Left ventricle myocardium superior (tissue), 1 donor: ENCODE measurements at regions not wholly inside any gene's neighbourhood (a gene's known extent, or its start where the extent isn't known, plus 50 kb on each side); places are given as distances from the start of the nearest gene placed in this dataset.
A peak's percentile ranks its signal among the peaks of the same experiment; 100 is the strongest.
"Not testable (repeated sequence)": the region's sequence is repeated elsewhere in the genome, so short reads cannot be mapped to it uniquely, and the experiment has no call there.

Experiments
- ATAC-seq: fragments of 200-7000 bp; cut with Tn5 transposase; one replicate; pipeline ENCODE4 v1.9.1; 2020; ENCODE audit warnings: mild to moderate bottlenecking, moderate library complexity
- DNase-seq: peaks from one replicate; pipeline ENCODE4 v3.0.0-alpha.2; 2020
- intact Hi-C: fragments of 100-400 bp; cut with micrococcal nuclease; formaldehyde crosslinking; loops from one replicate; pipeline ENCODE4 v1.11.0; 2022
- donor health status: DM: no; HTN: yes; CAD: no; lungs with severe emphysema.

DNA sequence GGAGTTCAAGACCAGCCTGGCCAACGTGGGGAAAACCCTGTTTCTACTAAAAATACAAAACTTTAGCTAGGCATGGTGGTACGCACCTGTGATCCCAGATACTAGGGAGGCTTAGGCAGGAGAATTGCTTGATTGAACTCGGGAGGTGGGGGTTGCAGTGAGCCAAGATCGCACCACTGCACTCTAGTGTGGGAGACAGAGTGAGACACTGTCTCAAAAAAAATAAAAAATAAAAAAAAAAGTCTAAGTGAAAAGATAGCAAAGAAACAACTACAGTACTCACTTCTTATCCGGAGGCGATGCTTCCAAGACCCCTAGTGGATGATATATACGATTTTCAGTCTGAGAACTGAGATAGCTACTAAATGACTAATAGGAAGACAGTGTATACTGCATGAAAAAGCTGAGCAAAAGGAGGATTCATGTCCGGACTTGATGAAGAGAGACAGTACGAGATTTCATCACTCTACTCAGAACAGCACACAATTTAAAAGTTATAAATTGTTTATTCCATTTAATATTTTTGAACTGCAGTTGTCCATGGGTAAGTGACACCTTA lies 138.7 kb upstream of the GOLGA6L6 start:
- intact Hi-C loops, DNase-seq, ATAC-seq: not testable (repeated sequence)

GRCh38 chr15:20672470-20672869 lies 130.9 kb upstream of the GOLGA6L6 start:
- no peak for DNase-seq
- ATAC-seq = no peak
- intact Hi-C loops = no loop called here

- DNase-seq (no peak), ATAC-seq (no peak)
Observed at GRCh38 chr15:20671675-20672074, 130.1 kb upstream of the GOLGA6L6 start.

GRCh38 chr15:20666410-20666809 lies 124.8 kb upstream of the GOLGA6L6 start:
- DNase-seq, intact Hi-C loops, ATAC-seq: not testable (repeated sequence)

More at GRCh38 chr15:20671675-20672074, 130.1 kb upstream of the GOLGA6L6 start:
- intact Hi-C loops = no loop called here

- ATAC-seq (no peak), DNase-seq (no peak)
- intact Hi-C loops = no loop called here
Observed at GRCh38 chr15:20665653-20666052, 124.1 kb upstream of the GOLGA6L6 start.

DNA sequence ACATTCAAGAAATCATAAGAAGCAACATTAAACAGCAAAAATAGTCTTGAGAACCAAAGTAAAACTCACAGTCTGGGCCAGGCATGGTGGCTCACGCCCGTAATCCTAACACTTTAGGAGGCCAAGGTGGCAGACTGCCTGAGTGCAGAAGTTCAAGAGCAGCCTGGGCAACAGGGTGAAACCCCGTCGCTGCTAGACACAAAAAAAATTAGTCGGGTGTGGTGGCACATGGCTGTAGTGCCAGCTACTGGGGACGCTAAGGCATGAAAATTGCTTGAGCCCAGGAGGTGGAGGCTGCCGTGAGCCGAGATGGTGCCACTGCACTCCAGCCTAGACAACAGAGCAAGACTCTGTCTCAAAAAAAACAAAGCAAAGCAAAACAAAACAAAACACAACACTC lies 117.7 kb upstream of the GOLGA6L6 start:
- ATAC-seq (no peak), DNase-seq (no peak)
- intact Hi-C loops = no loop called here

DNA sequence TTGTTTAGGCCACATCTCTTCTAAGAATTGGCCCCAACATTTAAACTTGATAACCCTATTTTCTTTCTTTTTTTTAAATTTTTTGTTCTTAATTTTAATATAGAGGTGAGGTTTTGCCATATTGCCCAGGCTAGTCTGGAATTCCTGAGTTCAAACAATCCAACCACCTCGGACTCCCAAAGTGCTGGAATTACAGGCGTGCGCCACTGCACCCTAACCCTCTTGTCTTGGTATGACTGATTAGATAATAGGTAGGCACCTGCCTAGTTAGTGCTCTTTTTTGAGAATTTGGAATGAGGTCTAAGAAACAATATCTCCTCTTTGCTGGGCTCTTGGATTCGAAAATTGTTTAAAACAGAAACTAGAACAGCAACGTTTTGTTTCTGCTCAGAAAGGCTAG lies 116.4 kb upstream of the GOLGA6L6 start:
- DNase-seq (no peak), ATAC-seq (no peak)
- intact Hi-C loops = no loop called here

DNA sequence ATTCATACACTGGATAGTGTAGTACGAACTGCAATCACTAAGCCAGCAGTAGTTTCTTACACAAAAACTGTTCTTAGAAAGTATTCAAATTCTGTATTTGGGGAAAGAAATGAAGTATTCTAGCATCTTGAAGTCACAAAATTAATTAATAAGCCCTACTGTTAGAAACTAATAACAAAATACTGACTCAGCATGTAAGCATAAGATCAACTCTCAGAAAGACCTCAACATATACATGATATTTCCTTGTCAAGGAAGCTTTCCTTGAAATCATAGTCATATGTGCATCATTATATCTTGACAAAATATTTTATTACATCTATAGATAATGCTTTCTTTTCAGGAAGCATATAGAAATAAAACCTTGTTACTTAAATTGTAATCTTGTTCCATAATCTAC lies 115.5 kb upstream of the GOLGA6L6 start:
- intact Hi-C loops = no loop called here
- no peak for ATAC-seq
- no peak for DNase-seq

DNA sequence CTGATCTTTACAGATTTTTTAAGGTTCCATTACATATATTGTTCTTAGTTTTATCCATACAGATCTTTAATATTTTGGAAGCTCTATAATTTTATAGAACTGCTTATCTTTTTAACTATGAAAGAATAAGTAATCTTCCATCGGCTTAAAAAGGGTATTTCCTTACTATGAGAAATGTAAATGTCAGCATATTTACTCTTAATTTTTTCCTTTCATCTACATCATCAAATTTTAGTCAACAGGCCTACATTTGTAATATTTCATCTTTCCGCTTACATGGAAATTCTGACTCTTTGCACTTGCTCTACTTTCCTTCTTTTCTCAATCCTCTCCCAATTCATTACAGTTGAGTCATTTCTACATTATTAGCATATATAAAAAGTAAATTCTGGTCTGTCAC lies 111.3 kb upstream of the GOLGA6L6 start:
- ATAC-seq = no peak
- intact Hi-C loops = no loop called here
- no peak for DNase-seq

- ATAC-seq, DNase-seq, intact Hi-C loops: not testable (repeated sequence)
Observed at GRCh38 chr15:20648402-20648975, 106.9 kb upstream of the GOLGA6L6 start.

GRCh38 chr15:20646529-20647142 lies 105.0 kb upstream of the GOLGA6L6 start:
- intact Hi-C loops = no loop called here
- peak; percentile 32 for ATAC-seq
- DNase-seq = no peak

GRCh38 chr15:20645956-20646355 lies 104.4 kb upstream of the GOLGA6L6 start:
- ATAC-seq (peak; percentile 62), DNase-seq (peak; percentile 31)
- intact Hi-C loops = no loop called here

DNA sequence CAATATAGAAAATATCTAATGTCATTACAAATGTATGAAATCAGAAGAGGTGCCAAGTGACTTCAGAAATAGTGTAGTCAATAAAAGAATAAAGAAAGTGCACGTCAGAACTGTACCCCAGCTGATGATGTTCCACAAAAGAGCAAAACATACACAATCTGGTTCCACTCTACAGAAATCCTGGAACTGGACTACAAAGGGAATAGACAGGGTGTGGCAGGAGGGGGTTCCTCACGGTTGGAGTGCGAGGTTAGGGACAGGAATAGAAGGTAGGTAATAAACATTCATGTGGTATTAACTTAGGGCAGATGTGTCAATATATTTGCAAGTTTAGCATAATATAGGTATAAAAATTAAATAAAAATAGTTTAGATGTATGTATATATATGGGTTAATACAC lies 103.3 kb upstream of the GOLGA6L6 start:
- ATAC-seq (no peak), DNase-seq (no peak)
- intact Hi-C loops = no loop called here

DNA sequence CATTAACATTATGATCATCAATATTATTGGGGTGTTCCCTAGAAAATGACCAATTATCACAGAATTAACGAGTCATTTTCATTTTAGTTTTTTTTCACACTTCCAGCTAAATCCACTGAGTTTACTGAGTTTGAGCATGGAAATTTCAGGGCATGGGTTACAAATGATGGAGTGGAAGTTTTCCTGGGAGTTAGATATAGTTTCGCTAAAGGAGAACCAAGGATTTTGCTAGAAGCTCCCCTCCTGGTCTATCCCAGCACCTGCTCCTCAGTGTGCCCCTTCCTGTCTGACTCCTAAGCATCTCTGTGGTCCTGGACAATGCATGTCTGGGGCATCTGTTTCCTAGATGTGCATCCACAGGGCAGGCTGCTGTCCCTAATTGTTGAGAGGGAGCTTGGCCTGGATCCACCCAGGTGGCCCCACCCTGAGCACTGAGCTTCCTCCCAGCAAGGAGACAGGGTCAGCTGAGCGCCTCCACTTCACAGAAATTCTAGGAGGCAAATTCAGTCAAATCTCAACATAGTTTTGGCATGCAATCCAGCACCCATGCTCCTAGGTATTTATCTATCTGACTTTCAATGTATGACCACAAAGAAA lies 102.3 kb upstream of the GOLGA6L6 start:
- ATAC-seq (no peak), DNase-seq (no peak)
- intact Hi-C loops = no loop called here

DNA sequence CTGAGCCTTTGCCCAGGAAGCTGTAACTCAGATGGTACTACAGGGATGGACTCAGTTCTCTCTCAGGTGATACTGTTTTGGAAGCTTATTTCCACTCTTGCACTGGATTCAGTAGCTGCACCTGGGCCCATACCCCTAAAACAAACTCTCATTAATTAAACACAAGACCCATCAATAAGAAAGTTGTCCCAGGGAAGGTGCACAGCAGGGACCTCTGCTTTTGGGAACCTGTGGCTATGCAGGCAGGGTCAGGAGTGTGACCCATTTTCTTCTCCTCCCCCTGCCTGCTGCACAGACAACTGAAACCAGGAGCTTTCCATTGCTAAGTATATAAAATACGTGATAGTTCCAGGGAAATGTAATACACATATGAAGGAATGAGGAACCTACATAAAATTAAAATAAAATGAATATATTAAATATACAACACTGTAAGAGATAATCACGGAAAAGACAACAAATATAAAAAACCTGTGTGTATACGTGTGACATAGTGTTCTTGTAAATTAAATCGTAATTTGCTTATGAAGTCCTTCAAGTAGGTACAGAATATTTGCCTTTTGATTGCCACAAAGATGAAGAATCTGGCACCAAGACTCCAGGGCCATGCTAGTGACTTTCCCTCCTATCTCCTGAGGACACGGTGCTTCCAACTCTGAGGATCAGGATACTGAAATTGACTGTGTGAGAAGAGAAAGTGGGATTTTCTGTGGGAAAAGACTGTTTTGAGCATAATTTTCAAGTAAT lies 101.6 kb upstream of the GOLGA6L6 start:
- intact Hi-C loops = no loop called here
- ATAC-seq (no peak), DNase-seq (no peak)

DNA sequence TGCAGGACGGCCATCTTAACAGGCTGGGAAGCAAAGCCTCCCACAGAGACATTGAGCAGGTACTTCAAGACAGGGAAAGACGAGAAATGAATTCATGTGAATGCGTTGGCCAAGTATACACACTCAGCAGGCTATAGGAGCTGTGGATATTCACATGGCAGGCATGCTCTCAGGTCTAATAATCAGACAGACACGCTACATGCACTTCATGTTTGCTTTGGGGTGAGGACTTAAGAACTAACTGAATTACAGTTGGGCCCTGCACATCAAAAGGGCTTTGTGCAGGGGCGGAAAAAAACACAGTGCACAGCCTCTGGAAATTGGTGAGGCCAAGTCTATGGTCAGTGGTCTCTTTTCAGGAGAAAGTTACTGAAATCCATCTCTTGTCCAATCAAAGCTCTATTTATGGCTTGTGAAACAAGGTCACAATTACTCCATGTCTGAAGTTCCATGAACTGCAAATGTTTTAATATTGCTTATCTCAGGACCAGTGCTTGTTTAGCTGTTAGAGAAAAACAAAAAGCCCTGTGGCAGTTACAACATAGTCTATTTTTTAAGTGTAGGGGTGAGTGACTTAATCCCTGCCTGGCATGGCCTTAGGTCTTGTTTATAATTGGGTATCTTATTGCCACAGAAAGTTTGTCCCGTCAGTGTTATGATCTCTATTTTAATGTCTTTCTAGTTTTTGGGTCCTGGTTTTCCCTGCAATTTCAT lies 100.6 kb upstream of the GOLGA6L6 start:
- DNase-seq = no peak
- intact Hi-C loops = no loop called here

DNA sequence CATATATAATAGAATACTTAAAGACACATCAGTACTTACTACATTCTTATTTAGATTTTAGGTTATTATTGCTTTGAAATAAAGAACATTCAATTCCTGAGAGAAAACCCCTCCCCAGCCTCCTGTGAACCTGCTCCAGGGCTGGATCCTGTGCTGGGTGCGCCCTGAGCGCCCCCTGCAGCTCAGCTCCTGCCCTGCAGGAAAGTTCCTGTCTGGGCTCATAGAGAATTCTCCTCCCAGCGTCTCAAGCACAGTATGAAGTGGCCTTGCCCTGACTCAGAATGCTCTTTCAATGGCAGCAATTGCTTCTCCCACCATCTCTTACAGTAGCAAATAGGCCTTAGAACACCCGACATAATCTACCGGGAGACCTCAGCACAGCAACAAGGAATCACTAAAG lies 98.8 kb upstream of the GOLGA6L6 start:
- ATAC-seq, intact Hi-C loops, DNase-seq: not testable (repeated sequence)

More for the DNA sequence above, 100.6 kb upstream of the GOLGA6L6 start:
- ATAC-seq = no peak

- ATAC-seq, intact Hi-C loops, DNase-seq: not testable (repeated sequence)
Observed at GRCh38 chr15:20639224-20639623, 97.6 kb upstream of the GOLGA6L6 start.

DNA sequence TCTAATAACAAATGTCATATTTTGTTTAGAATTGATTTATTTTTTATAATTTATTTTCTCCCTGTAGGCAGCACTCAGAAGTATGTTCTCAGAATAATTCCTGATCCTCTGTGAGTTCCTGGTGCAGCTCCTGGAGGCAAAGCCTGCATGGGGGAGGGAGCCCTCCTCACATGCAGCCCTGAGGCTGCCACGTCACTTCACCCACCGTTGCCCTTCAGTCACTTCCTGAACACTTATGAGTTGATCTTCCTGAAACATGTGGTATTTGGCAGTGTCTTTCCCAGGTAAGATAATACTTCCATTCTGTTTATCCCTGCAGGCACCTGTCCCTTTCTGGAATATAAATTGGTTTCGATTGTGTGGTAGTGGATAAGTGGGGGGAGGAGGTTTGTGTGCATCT lies 95.9 kb upstream of the GOLGA6L6 start:
- intact Hi-C loops, DNase-seq, ATAC-seq: not testable (repeated sequence)
